ENCODE measurements at regions not wholly inside any gene's neighbourhood (a gene's known extent, or its start where the extent isn't known, plus 50 kb on each side); places are given as distances from the start of the nearest gene placed in this dataset.

DNA sequence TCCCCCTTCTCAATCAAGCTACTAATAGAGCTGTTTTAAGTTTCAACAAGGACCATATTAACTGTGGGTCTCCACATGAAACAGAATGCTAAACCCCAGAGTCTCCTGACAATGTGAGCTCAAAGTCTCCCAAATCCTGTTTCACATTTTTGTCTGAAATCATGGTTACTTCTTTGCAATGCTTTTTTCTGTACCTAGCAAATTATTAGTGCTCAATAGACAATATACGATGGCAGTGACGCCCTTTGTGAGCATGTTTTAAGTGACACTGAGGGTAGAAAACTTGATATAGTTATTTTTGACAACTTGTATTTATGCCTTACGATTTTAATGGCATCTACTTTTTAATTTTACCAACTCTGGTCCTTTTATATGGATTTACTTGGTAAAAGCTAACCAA lies 85.4 kb upstream of the SOX5 start:
- Mint-ChIP-seq H3K4me3 (no peak overlapping the region), H3K27ac (no peak overlapping the region), H3K36me3 (ENCODE audit: low read depth) (no peaks in the 10 kb centered on the region), H3K27me3 (ENCODE audit: low read depth) (no peaks in the 10 kb centered on the region), H3K9me3 (no peaks in the 10 kb centered on the region), H3K4me1 (ENCODE audit: low read depth) (no peaks in the 10 kb centered on the region)

DNA sequence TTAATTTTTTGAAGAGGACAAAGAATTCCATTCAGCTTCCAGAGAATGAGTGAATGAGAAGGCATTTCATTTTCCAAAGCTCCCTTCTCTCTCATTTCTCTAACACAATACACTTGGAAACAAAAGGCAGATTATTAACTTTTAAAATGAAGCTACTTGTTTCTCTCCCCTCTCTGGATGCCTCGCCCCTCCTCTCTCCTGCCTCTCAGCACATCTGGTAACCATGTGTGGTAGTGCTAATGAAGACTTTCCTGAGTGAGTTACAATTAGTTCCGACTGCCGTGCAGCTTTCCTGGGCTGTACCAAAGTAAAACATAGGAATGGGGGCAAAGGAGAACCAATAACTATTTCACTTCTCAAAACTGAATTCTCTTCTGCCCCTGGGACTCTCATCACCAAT lies 84.7 kb upstream of the SOX5 start:
- no peaks in the 10 kb centered on the region for H3K36me3 Mint-ChIP-seq (ENCODE audit: low read depth)
- H3K27me3 Mint-ChIP-seq (ENCODE audit: low read depth): no peaks in the 10 kb centered on the region
- H3K9me3 Mint-ChIP-seq: no peaks in the 10 kb centered on the region
- H3K4me3 Mint-ChIP-seq: no peak overlapping the region
- no peak overlapping the region for H3K27ac Mint-ChIP-seq
- no peaks in the 10 kb centered on the region for H3K4me1 Mint-ChIP-seq (ENCODE audit: low read depth)

DNA sequence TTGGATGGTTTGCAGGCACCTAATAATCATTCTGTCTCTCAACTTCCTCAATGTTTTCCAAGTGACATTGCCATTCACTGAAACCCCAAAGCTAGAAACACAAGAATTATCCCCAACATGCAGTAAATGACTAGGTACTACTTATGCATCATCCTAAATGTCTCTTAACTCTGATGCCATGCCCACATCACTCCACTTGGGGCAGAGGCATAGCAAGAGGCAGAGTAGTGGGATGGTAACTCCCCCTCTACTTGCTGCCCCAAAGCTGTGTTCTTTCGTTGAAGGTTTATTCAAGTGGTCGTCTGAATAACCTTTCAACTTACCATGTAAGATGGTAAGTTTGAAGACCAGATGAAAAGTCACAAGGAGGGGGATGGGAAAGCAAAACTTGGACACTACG lies 77.9 kb upstream of the SOX5 start:
- Mint-ChIP-seq H3K27me3 (ENCODE audit: low read depth) (no peaks in the 10 kb centered on the region), H3K27ac (no peak overlapping the region), H3K9me3 (no peaks in the 10 kb centered on the region), H3K4me1 (ENCODE audit: low read depth) (no peaks in the 10 kb centered on the region), H3K4me3 (no peak overlapping the region), H3K36me3 (ENCODE audit: low read depth) (no peaks in the 10 kb centered on the region)

DNA sequence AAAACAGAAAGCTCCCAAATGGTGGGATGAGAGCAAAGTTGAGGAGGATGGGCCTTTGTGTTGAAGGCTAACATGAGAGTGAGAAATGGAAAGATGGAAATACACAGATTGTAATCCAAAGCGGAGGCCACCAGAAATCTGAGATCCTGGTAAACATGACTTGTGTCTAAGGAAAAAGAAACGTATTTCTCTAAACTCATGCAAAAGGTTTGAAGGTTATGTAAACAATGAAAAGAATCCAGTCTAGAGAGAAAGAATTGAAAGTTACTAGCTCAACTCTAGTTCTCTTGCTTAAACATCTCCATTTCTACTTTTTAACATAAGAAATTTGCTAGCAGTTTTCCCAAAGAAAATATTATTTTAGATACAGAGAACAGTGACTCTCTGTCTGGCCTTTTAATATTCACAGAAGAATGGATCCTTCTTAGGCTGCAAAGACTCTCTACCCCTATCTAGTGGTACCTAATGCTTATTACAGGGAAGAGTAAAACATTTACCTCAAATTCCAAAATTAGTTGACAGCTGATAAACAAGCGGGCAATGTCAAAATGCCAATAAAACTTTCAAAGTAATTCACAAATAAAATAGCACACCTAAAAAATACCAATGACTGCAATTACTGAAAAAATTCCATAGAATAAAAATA lies 75.8 kb upstream of the SOX5 start:
- Mint-ChIP-seq H3K4me1 (ENCODE audit: low read depth) (no peaks in the 10 kb centered on the region), H3K27ac (no peak overlapping the region), H3K27me3 (ENCODE audit: low read depth) (no peaks in the 10 kb centered on the region), H3K4me3 (no peak overlapping the region), H3K9me3 (no peaks in the 10 kb centered on the region), H3K36me3 (ENCODE audit: low read depth) (no peaks in the 10 kb centered on the region)

DNA sequence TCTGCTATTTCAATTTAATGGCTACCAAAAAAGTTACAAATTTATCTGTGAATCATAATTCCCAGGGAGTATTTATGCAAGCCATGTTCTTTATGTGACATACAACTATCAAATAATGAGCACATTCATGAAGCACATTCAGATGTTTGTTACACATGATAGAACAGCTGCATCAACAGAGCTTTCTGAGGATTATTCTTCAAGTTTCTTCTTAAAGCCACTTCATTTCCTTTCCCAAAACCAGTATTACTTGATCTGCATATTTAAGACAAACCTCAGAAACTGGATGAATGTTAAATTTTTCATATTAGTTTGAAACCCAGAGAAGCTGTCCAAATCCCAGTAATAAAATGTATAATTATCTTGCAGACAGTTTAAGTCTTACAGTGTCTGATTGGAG lies 73.6 kb upstream of the SOX5 start:
- Mint-ChIP-seq H3K4me1 (ENCODE audit: low read depth) (no peaks in the 10 kb centered on the region), H3K36me3 (ENCODE audit: low read depth) (no peaks in the 10 kb centered on the region)

DNA sequence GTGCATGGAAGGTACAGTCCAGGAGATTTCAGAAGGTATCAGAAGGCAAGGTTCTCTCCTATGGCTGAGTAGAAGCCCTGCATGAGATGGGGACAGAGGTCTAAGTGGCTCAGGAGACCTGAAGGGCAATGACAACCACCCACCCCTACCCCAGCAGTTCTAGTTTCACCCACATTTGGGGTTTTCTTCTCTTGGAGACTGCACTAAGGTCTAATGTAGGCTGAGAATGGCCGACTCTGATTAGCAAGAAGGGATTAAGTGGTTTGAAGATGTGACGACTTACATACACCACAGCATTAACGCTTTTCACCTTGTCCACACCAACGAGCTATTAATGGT lies 71.7 kb upstream of the SOX5 start:
- H3K9me3 Mint-ChIP-seq: peaks cover 7% of the 10 kb centered on the region
- no peak overlapping the region for H3K27ac Mint-ChIP-seq
- no peaks in the 10 kb centered on the region for H3K27me3 Mint-ChIP-seq (ENCODE audit: low read depth)
- H3K36me3 Mint-ChIP-seq (ENCODE audit: low read depth): no peaks in the 10 kb centered on the region
- no peak overlapping the region for H3K4me3 Mint-ChIP-seq
- no peaks in the 10 kb centered on the region for H3K4me1 Mint-ChIP-seq (ENCODE audit: low read depth)

More for the DNA sequence above, 73.6 kb upstream of the SOX5 start:
- Mint-ChIP-seq H3K27me3 (ENCODE audit: low read depth) (no peaks in the 10 kb centered on the region), H3K4me3 (no peak overlapping the region), H3K27ac (no peak overlapping the region), H3K9me3 (peaks cover 2% of the 10 kb centered on the region)

DNA sequence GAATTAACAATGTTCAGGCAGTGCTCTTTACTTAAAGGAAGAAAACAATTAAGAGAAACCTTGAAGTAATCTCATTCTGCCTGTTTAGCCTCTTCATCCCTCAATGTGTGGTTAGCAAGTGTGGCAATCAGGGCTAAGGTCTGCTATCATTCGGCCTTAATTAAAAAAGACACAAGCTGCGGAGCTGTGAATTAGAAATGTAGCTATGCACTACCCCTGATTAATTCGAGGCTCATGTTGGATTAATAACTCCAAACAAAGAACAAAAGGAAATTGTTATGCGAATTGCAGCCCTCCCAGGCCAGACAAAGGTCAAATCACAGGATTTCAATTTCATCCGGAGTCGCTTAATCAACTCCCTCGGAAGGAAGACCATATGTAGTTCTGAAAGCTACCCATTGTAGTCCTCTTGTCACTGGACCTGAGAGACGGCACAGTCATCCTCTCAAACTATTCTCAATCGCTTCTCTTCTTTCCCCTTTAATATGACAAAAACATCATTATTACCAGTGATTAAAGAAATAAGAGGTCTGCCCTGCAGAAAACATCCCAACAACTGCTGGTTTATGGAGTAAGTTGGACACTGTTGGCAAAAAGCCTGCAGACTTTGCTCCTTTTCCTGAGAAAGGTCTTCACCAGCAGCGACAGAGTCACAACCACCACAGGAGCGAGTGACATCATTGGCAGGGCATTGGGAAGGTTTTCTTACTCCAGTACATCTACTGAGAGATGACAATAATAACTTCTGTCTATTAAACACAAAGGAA lies 71.1 kb upstream of the SOX5 start:
- H3K9me3 Mint-ChIP-seq: peaks cover 7% of the 10 kb centered on the region
- H3K4me3 Mint-ChIP-seq: no peak overlapping the region
- H3K27ac Mint-ChIP-seq: no peak overlapping the region
- H3K27me3 Mint-ChIP-seq (ENCODE audit: low read depth): no peaks in the 10 kb centered on the region
- no peaks in the 10 kb centered on the region for H3K4me1 Mint-ChIP-seq (ENCODE audit: low read depth)
- H3K36me3 Mint-ChIP-seq (ENCODE audit: low read depth): no peaks in the 10 kb centered on the region

DNA sequence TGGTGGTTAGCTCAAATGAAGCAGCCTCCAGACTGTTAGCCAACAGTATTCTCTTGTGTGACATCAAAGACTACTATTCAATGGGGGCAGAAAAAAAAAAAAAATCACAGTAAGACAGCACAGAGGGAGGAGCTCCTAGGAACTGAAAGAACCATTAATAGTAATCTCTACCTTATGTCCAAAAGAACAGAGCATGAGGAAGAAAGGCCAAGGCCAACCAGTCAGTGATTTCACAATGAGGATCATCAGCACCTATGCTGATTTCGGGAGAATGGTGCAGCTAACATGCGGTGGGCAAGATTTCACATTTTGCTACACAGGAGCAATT lies 66.3 kb upstream of the SOX5 start:
- H3K4me1 Mint-ChIP-seq (ENCODE audit: low read depth): no peaks in the 10 kb centered on the region
- no peaks in the 10 kb centered on the region for H3K27me3 Mint-ChIP-seq (ENCODE audit: low read depth)
- H3K36me3 Mint-ChIP-seq (ENCODE audit: low read depth): no peaks in the 10 kb centered on the region
- H3K27ac Mint-ChIP-seq: no peak overlapping the region
- no peak overlapping the region for H3K4me3 Mint-ChIP-seq
- H3K9me3 Mint-ChIP-seq: peaks cover 7% of the 10 kb centered on the region

DNA sequence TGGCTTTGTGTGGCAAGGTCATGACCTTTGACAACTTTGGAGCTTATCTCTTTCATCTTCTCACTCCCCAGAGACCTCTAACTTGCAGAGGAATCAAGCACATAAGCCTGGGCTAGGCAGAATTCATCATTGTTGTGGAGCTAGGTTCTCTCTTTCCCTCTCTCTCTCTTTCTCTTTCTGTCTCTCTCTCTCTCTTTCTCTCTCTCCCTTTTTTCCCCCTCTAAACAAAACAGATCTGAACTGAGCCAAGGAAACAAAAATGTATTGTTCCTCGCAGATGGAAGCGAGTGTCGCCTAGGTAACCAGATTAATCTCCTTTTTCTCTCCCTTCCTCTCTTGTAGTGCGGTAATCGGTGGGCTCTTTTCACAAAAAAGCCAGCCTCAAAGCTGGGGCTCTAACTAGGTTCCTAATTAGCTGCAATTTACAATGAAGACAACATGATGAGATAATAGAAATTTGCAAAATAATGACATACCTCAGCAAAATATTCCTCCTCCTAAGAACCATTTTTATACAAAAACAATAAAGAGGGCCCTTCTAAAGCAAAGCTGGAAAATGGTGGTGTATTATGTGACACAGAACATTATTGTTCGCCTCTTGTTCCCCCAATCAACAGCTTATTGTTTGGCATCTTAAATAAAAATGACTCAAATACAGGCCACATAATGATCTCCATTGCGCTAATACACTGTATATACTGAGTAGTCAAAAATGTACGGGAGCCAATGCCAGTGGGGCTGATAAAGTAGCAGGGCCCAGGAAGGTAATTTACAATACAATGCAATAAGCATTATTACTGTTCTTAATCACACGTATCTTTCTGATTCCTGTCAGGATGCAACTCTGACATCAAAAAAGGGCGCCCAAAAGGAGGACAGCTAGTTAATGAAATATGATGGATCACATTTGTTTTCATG lies 65.7 kb upstream of the SOX5 start:
- Mint-ChIP-seq H3K27ac (no peak overlapping the region), H3K9me3 (peaks cover 7% of the 10 kb centered on the region), H3K27me3 (ENCODE audit: low read depth) (no peaks in the 10 kb centered on the region), H3K36me3 (ENCODE audit: low read depth) (no peaks in the 10 kb centered on the region), H3K4me1 (ENCODE audit: low read depth) (no peaks in the 10 kb centered on the region), H3K4me3 (no peak overlapping the region)

DNA sequence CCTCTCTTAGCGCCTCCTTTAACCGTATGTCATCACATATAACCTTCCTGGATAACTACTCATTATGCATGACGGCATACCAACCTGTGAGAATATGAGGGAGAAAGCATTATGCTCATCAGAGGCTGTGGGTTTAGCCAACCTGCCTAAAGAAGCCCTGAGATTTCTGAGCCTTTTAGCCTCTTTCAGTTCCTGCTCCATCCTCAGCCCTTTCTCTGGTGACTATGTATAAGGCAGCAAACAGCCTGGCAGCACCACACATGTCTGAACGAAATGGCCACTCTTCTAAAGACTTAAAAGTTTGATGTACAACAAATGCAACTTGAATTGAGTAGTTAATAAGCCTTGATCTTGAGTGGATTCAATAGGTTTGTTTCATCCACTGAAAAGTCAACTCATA lies 64.8 kb upstream of the SOX5 start:
- H3K4me3 Mint-ChIP-seq: no peak overlapping the region
- H3K4me1 Mint-ChIP-seq (ENCODE audit: low read depth): no peaks in the 10 kb centered on the region
- H3K27ac Mint-ChIP-seq: no peak overlapping the region
- H3K9me3 Mint-ChIP-seq: peaks cover 7% of the 10 kb centered on the region
- H3K36me3 Mint-ChIP-seq (ENCODE audit: low read depth): no peaks in the 10 kb centered on the region
- H3K27me3 Mint-ChIP-seq (ENCODE audit: low read depth): no peaks in the 10 kb centered on the region

DNA sequence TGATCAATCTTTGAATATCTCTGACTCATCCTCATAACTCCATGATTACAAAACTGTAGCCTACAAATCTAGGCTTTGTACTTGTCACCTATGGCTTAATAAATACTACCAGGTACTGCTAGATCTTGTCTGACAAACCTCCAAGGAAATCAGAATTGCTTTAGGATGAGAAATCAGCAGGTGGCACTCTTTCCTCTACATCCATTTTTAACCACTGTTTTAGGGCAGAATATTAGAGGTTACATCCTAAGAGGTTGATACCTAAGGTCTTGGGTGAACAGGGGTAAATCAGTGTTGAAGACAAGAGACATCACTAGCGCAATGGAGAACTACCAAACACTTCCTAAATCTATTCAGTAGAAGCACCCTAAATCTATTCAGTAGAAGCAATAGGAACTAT lies 63.1 kb upstream of the SOX5 start:
- H3K36me3 Mint-ChIP-seq (ENCODE audit: low read depth): no peaks in the 10 kb centered on the region
- H3K27ac Mint-ChIP-seq: no peak overlapping the region
- no peaks in the 10 kb centered on the region for H3K27me3 Mint-ChIP-seq (ENCODE audit: low read depth)
- no peak overlapping the region for H3K4me3 Mint-ChIP-seq
- H3K4me1 Mint-ChIP-seq (ENCODE audit: low read depth): no peaks in the 10 kb centered on the region
- no peaks in the 10 kb centered on the region for H3K9me3 Mint-ChIP-seq

DNA sequence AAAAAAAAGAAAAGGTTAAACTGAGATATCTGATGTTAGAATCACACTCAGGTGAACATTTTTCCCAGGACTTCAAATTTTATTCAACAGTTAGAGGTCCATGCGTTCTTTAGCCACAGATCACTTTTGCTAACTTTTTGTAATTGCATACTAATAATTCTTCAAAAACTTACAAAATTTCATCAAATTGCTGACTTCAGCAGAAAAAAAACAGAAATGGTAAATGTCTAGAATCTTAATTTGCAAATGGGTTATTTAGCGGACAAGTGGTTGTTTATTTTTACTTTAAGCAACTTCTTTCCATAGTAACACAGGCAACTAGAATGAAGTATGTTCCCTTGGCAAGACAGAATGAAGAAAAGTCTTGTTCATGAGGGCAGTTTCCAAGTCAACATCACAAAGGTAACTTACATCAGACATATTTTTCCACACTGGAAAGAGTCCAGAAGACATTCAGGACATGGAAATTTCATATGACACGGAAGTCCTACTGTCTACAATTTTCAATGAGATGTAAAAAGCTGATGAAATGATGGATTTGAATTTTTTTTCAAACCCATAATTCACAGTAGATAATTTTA lies 62.5 kb upstream of the SOX5 start:
- H3K9me3 Mint-ChIP-seq: no peaks in the 10 kb centered on the region

DNA sequence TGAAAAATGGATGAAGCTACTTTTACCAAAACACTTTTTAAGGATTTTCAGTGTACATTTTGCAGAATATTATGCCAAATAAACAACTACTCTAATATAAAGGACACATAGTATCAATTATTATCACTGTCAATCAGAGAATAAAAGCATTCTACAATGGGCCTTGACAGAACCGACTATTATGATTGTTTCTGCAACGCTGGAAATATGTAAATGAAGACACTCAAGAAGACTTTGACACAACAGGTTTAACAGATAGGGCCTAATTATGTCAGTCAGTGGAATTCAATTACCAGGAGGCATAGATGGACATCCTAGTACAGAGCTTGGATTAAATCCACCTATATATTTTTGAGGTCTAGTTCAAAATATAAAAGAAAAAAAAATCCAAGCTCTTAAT lies 58.7 kb upstream of the SOX5 start:
- Mint-ChIP-seq H3K27me3 (ENCODE audit: low read depth) (no peaks in the 10 kb centered on the region), H3K4me1 (ENCODE audit: low read depth) (no peaks in the 10 kb centered on the region), H3K36me3 (ENCODE audit: low read depth) (no peaks in the 10 kb centered on the region), H3K27ac (no peak overlapping the region), H3K9me3 (no peaks in the 10 kb centered on the region), H3K4me3 (no peak overlapping the region)

More for the DNA sequence above, 62.5 kb upstream of the SOX5 start:
- H3K4me3 Mint-ChIP-seq: no peak overlapping the region
- H3K36me3 Mint-ChIP-seq (ENCODE audit: low read depth): no peaks in the 10 kb centered on the region
- H3K4me1 Mint-ChIP-seq (ENCODE audit: low read depth): no peaks in the 10 kb centered on the region
- no peak overlapping the region for H3K27ac Mint-ChIP-seq
- H3K27me3 Mint-ChIP-seq (ENCODE audit: low read depth): no peaks in the 10 kb centered on the region
